HEK293T (cell line): ENCODE measurements at regions not wholly inside any gene's neighbourhood (a gene's known extent, or its start where the extent isn't known, plus 50 kb on each side); places are given as distances from the start of the nearest gene placed in this dataset.

Experiments
- ARNT ChIP-seq: fragments of 450-650 bp; IDR thresholded peaks from 2 replicates; pipeline ENCODE4 v1.6.1; 2017; ENCODE audit warnings: mild to moderate bottlenecking
- BHLHE40 ChIP-seq: fragments of 450-650 bp; IDR thresholded peaks from 2 replicates; pipeline ENCODE4 v1.6.1; 2016; ENCODE audit warnings: mild to moderate bottlenecking, moderate library complexity, borderline replicate concordance
- FOXM1 ChIP-seq: fragments of 450-650 bp; IDR thresholded peaks from 2 replicates; pipeline ENCODE4 v1.6.1; 2017; ENCODE audit warnings: mild to moderate bottlenecking, borderline replicate concordance
- L3MBTL2 ChIP-seq: fragments of 450-650 bp; conservative IDR thresholded peaks from 2 replicates; pipeline ENCODE4 v1.6.1; 2016; ENCODE audit warnings: mild to moderate bottlenecking
- LEF1 ChIP-seq: fragments of 450-650 bp; IDR thresholded peaks from 2 replicates; pipeline ENCODE4 v1.6.1; 2017; ENCODE audit warnings: mild to moderate bottlenecking, borderline replicate concordance
- NFRKB ChIP-seq: fragments of 450-650 bp; IDR thresholded peaks from 2 replicates; pipeline ENCODE4 v1.6.1; 2016; ENCODE audit warnings: mild to moderate bottlenecking, moderate library complexity
- PKNOX1 ChIP-seq: fragments of 450-650 bp; IDR thresholded peaks from 2 replicates; pipeline ENCODE4 v1.6.1; 2016
- SP1 ChIP-seq: fragments of 450-650 bp; IDR thresholded peaks from 2 replicates; pipeline ENCODE4 v1.6.1; 2017
- SUZ12 ChIP-seq: fragments of 450-650 bp; IDR thresholded peaks from 2 replicates; pipeline ENCODE4 v1.6.1; 2016; ENCODE audit warnings: mild to moderate bottlenecking
- TARDBP ChIP-seq: fragments of 450-650 bp; IDR thresholded peaks from 2 replicates; pipeline ENCODE4 v1.6.1; 2016
- ZNF384 ChIP-seq: fragments of 450-650 bp; IDR thresholded peaks from 2 replicates; pipeline ENCODE4 v1.6.1; 2016

- TF ChIP-seq FOXM1: no peak
- TF ChIP-seq ARNT: no peak
- TF ChIP-seq ZNF384: no peak
- no peak for TF ChIP-seq L3MBTL2
- no peak for TF ChIP-seq SP1
- no peak for TF ChIP-seq PKNOX1
- TF ChIP-seq TARDBP: no peak
- no peak for TF ChIP-seq LEF1
- no peak for TF ChIP-seq NFRKB
- TF ChIP-seq BHLHE40: no peak
- no peak for TF ChIP-seq SUZ12
These were observed 653.0 kb upstream of the FAM98A start for GRCh38 chr2:34252111-34252510.
